Adrenal gland (tissue), 9 donors: ENCODE measurements at regions not wholly inside any gene's neighbourhood (a gene's known extent, or its start where the extent isn't known, plus 50 kb on each side); places are given as distances from the start of the nearest gene placed in this dataset.
"Not testable (repeated sequence)": the region's sequence is repeated elsewhere in the genome, so short reads cannot be mapped to it uniquely, and the experiment has no call there.

Experiments
- DNase-seq, 7 donors: peaks; one replicate each; pipeline ENCODE4 v3.0.0-alpha.2; 2019 to 2020
- H3K27ac ChIP-seq, 5 donors: fragments of 200-600 bp; sonication (generic) in 4 of 5; 1 replicate in 3 of 5; 2 replicates in 2 of 5; pipeline versions ENCODE4 v1.5.1 to v1.8.0; 2016 to 2020; ENCODE audit warnings: mild to moderate bottlenecking in 1 of 5
- H3K27me3 ChIP-seq: fragments of 200-600 bp; 2 replicates; pipeline ENCODE4 v1.8.0; 2021
- H3K36me3 ChIP-seq, 2 donors: fragments of 200-600 bp; replicated peaks in 1 of 2; 1 replicate in 1 of 2; 2 replicates in 1 of 2; pipeline versions ENCODE4 v1.5.1 to v1.8.0; 2018 to 2022
- H3K4me1 ChIP-seq, 2 donors: fragments of 200-600 bp; replicated peaks in 1 of 2; 1 replicate in 1 of 2; 2 replicates in 1 of 2; pipeline versions ENCODE4 v1.5.1 to v1.8.0; 2018 to 2021
- H3K4me3 ChIP-seq, 4 donors: fragments of 200-600 bp; sonication (generic) in 3 of 4; one replicate each; pipeline ENCODE4 v1.5.1; 2016 to 2018
- H3K9me3 ChIP-seq, 3 donors: fragments of 200-600 bp; sonication (generic) in 1 of 3; replicated peaks in 1 of 3; 1 replicate in 2 of 3; 2 replicates in 1 of 3; pipeline versions ENCODE4 v1.5.1 to v1.8.0; 2016 to 2021
- POLR2A ChIP-seq, 2 donors: fragments of 450-650 bp; IDR thresholded peaks; one replicate each; pipeline ENCODE4 v1.6.1; 2017; ENCODE audit warnings: antibody characterized with exemption in 2 of 2, mild to moderate bottlenecking in 2 of 2, moderate library complexity in 1 of 2
- WGBS, 4 donors: extraction: QIAGEN DNeasy Blood & Tissue Kit in 2 of 4; methylation state at CpG; one replicate each; pipeline versions ENCODE4 v1.1.5 to v1.1.7; 2013 to 2017; 5-methylcytosine and 5-hydroxymethylcytosine counted together
- intact Hi-C, 2 donors: fragments of 100-400 bp; cut with DNase I; formaldehyde crosslinking; loops; one replicate each; pipeline versions ENCODE4 v1.14.1 to v1.15.0; 2022 to 2023
- TF ChIP-seq, protein P1 (sequence below), 6 experiments: fragments of 450-650 bp in 4 of 6; fragments of 200-600 bp in 2 of 6; sonication (generic) in 1 of 6; IDR thresholded peaks; 1 replicate in 5 of 6; 2 replicates in 1 of 6; pipeline versions ENCODE4 v1.5.1 to v1.8.0; 2016 to 2021; ENCODE audit warnings: antibody characterized with exemption in 6 of 6, mild to moderate bottlenecking in 2 of 6, moderate library complexity in 1 of 6
- donor health status: healthy with polysubstance abuse.
- donor health status: Bipolar disorder and iron deficiency.
- donor health status: DM: yes; HTN: yes; CAD: no.
- donor health status: DM: no; HTN: no; CAD: no.
- donor health status: DM: no; HTN: no; CAD: no.

DNA sequence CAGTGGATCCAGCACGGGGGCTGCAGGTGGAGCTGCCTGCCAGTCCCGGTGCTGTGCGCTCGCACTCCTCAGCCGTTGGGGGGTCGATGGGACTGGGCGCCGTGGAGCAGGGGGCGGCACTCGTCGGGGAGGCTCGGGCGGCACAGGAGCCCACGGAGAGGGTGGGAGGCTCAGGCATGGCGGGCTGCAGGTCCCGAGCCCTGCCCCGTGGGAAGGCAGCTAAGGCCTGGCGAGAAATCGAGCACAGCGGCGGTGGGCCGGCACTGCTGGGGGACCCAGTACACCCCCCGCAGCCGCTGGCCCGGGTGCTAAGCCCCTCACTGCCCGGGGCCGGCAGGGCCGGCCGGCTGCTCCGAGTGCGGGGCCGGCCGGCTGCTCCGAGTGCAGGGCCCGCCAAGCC is 52.3 kb upstream of the MARK1 start:
- H3K27me3 ChIP-seq, H3K4me3 ChIP-seq, intact Hi-C loops, DNase-seq, H3K4me1 ChIP-seq, H3K36me3 ChIP-seq, H3K9me3 ChIP-seq, H3K27ac ChIP-seq: not testable (repeated sequence)
- WGBS, 4 donors: 92 to 98% (median 95%) methylated on average over 10 to 30 of the region's 35 CpGs

DNA sequence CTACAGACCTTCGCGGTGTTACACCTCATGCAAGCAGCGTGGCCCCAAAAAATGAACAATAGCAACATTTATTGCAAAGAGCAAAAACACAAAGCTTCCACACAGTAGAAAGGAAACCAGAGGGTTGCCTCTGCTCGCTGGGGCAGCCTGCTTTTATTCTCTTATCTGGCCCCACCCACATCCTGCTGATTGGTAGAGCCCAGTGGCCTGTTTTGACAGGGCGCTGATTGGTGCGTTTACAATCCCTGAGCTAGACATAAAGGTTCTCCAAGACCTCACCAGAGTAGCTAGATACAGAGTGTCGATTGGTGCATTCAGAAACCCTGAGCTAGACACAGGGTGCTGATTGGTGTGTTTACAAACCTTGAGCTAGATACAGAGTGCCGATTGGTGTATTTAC is 52.8 kb upstream of the MARK1 start:
- H3K27ac ChIP-seq, H3K9me3 ChIP-seq, intact Hi-C loops, DNase-seq, H3K27me3 ChIP-seq, H3K4me1 ChIP-seq, H3K36me3 ChIP-seq, H3K4me3 ChIP-seq: not testable (repeated sequence)
- 84 to 94% (median 90%) methylated on average over 3 to 8 of the region's 8 CpGs for WGBS, 4 donors

DNA sequence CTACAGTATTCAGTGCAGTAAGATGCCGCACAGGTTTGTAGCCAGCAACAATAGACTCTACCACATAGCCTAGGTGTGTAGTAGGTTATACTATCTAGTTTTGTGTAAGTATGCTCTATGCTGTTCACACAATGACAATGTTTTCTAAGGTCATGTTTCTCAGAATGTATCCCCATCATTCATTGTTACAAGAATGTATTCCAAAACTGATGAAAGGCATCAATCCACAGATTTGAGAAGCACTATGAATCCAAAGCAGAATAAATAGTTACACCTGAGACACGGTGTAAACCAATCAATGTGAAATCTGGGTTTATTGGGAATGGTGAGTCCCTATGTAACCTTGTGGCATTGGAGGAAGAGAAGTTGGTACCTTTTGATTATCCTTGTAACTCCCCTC is 54.5 kb upstream of the MARK1 start:
- Histone ChIP-seq H3K4me1 (no peaks in the 10 kb centered on the region), H3K27me3 (no peaks in the 10 kb centered on the region), H3K9me3 (peaks cover 0 to 6% (median 0%) of the 10 kb centered on the region in 3 donors), H3K4me3 (no peak overlapping the region), H3K36me3 (no peaks in the 10 kb centered on the region), H3K27ac (no peak overlapping the region)
- TF ChIP-seq, protein P1, sequence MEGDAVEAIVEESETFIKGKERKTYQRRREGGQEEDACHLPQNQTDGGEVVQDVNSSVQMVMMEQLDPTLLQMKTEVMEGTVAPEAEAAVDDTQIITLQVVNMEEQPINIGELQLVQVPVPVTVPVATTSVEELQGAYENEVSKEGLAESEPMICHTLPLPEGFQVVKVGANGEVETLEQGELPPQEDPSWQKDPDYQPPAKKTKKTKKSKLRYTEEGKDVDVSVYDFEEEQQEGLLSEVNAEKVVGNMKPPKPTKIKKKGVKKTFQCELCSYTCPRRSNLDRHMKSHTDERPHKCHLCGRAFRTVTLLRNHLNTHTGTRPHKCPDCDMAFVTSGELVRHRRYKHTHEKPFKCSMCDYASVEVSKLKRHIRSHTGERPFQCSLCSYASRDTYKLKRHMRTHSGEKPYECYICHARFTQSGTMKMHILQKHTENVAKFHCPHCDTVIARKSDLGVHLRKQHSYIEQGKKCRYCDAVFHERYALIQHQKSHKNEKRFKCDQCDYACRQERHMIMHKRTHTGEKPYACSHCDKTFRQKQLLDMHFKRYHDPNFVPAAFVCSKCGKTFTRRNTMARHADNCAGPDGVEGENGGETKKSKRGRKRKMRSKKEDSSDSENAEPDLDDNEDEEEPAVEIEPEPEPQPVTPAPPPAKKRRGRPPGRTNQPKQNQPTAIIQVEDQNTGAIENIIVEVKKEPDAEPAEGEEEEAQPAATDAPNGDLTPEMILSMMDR (IDR thresholded peaks at IDR 0.05): no peak
- no peak for TF ChIP-seq POLR2A (IDR thresholded peaks at IDR 0.05)
- intact Hi-C loops: no loop called here
- DNase-seq: no peak
- WGBS, 4 donors: 91 to 95% (median 93%) methylated on average over 2 of the region's 2 CpGs

DNA sequence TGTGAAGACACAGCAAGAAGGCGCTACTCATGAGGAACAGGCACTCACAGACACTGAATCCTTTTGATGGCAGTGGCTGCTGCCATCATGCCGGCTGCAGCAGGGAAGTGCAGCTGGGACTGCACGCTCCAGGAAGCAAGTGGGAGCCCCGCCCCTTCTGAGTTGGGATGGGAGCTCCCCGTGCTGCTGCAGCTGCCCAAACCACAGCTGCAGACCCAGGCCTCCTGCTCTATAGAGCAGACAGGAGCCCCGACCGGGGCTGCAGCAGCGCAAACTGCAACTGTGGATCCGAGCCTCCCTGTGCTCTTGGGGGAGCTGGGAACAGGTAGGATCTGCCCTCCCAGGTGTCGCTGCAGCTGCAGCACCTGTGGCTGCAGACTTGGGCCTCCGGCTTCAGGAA is 65.2 kb upstream of the MARK1 start:
- Histone ChIP-seq H3K4me1 (no peaks in the 10 kb centered on the region), H3K4me3 (no peak overlapping the region), H3K27me3 (no peaks in the 10 kb centered on the region), H3K36me3 (no peaks in the 10 kb centered on the region), H3K9me3 (no peaks in the 10 kb centered on the region), H3K27ac (no peak overlapping the region)
- intact Hi-C loops: no loop called here
- no peak for DNase-seq
- no peak for TF ChIP-seq POLR2A (IDR thresholded peaks at IDR 0.05)
- TF ChIP-seq, protein P1 (IDR thresholded peaks at IDR 0.05): no peak
- 72 to 89% (median 78%) methylated on average over 3 to 11 of the region's 11 CpGs for WGBS, 4 donors

DNA sequence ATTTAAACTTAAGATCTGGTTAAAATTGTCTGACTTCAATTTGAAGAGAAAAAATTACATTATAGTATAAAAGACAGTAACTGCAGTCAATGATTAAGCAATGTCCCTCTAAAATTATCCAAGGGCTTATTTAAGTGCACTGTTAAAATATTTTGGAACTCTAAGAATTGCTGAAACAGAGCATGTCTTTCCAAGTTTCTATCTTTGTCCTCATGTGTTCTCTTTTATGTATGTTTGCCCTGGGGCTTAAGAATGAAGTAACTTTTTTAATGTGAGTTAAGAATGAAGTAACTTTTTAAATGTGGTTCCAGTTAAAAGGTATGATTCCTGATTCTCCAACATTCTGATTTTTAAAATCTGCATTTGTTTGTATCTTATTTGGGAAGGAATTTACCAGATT is 69.0 kb upstream of the MARK1 start:
- DNase-seq: no peak
- Histone ChIP-seq H3K9me3 (no peaks in the 10 kb centered on the region), H3K4me3 (no peak overlapping the region), H3K4me1 (no peaks in the 10 kb centered on the region), H3K36me3 (no peaks in the 10 kb centered on the region), H3K27ac (no peak overlapping the region), H3K27me3 (no peaks in the 10 kb centered on the region)
- intact Hi-C loops: no loop called here
- TF ChIP-seq, protein P1 (IDR thresholded peaks at IDR 0.05): no peak
- no peak for TF ChIP-seq POLR2A (IDR thresholded peaks at IDR 0.05)
